PFSK-1 (cell line): ENCODE measurements at regions not wholly inside any gene's neighbourhood (a gene's known extent, or its start where the extent isn't known, plus 50 kb on each side); places are given as distances from the start of the nearest gene placed in this dataset.

Source experiments
- FOXP2 ChIP-seq: optimal IDR thresholded peaks from 2 replicates; pipeline ENCODE3; 2011; ENCODE audit warnings: borderline replicate concordance, control low read depth, inconsistent platforms; ENCODE audit not compliant: insufficient read depth; ENCODE audit errors: extremely low read length, extremely low read depth
- POLR2AphosphoS5 ChIP-seq: IDR thresholded peaks from 2 replicates; pipeline ENCODE4 v1.6.1; 2012; ENCODE audit warnings: low read depth, mild to moderate bottlenecking, control low read depth, low read length, moderate library complexity
- SIN3A ChIP-seq: IDR thresholded peaks from 2 replicates; pipeline ENCODE4 v1.6.1; 2012; ENCODE audit warnings: mild to moderate bottlenecking, low read length, moderate library complexity, borderline replicate concordance; ENCODE audit not compliant: insufficient read depth
- TAF1 ChIP-seq: IDR thresholded peaks from 2 replicates; pipeline ENCODE4 v1.6.1; 2012; ENCODE audit warnings: low read length, control low read depth, borderline replicate concordance; ENCODE audit not compliant: insufficient read depth
- TF ChIP-seq, protein P1 (sequence below), 2 experiments: IDR thresholded peaks; 2 replicates each; pipeline versions ENCODE4 v1.6.1 to v1.8.0; 2011 to 2012; ENCODE audit warnings: low read depth in 2 of 2, low read length in 2 of 2, control low read depth in 1 of 2, inconsistent platforms in 1 of 2, mild to moderate bottlenecking in 1 of 2, moderate library complexity in 1 of 2; ENCODE audit not compliant: insufficient read depth in 1 of 2

- TF ChIP-seq, protein P1, sequence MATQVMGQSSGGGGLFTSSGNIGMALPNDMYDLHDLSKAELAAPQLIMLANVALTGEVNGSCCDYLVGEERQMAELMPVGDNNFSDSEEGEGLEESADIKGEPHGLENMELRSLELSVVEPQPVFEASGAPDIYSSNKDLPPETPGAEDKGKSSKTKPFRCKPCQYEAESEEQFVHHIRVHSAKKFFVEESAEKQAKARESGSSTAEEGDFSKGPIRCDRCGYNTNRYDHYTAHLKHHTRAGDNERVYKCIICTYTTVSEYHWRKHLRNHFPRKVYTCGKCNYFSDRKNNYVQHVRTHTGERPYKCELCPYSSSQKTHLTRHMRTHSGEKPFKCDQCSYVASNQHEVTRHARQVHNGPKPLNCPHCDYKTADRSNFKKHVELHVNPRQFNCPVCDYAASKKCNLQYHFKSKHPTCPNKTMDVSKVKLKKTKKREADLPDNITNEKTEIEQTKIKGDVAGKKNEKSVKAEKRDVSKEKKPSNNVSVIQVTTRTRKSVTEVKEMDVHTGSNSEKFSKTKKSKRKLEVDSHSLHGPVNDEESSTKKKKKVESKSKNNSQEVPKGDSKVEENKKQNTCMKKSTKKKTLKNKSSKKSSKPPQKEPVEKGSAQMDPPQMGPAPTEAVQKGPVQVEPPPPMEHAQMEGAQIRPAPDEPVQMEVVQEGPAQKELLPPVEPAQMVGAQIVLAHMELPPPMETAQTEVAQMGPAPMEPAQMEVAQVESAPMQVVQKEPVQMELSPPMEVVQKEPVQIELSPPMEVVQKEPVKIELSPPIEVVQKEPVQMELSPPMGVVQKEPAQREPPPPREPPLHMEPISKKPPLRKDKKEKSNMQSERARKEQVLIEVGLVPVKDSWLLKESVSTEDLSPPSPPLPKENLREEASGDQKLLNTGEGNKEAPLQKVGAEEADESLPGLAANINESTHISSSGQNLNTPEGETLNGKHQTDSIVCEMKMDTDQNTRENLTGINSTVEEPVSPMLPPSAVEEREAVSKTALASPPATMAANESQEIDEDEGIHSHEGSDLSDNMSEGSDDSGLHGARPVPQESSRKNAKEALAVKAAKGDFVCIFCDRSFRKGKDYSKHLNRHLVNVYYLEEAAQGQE (IDR thresholded peaks at IDR 0.05; ENCODE audit: insufficient read depth in 1 of 2, low read depth in 2 of 2, low read length in 2 of 2), result no peak
- TF ChIP-seq FOXP2 (no peak), POLR2AphosphoS5 (no peak), TAF1 (no peak), SIN3A (no peak)
These were observed 243.2 kb upstream of the TMEM229A start for GRCh38 chr7:124276005-124276622.

GRCh38 chr7:124275411-124275810 is 242.5 kb upstream of the TMEM229A start:
- TF ChIP-seq FOXP2, result no peak
- TF ChIP-seq, protein P1 (IDR thresholded peaks at IDR 0.05; ENCODE audit: insufficient read depth in 1 of 2, low read depth in 2 of 2, low read length in 2 of 2), result no peak
- TF ChIP-seq TAF1, result no peak
- no peak for TF ChIP-seq SIN3A
- TF ChIP-seq POLR2AphosphoS5, result no peak

- TF ChIP-seq FOXP2, result no peak
- TF ChIP-seq, protein P1 (IDR thresholded peaks at IDR 0.05; ENCODE audit: insufficient read depth in 1 of 2, low read depth in 2 of 2, low read length in 2 of 2), result no peak
- no peak for TF ChIP-seq TAF1
- no peak for TF ChIP-seq POLR2AphosphoS5
- TF ChIP-seq SIN3A, result no peak
These were observed 236.9 kb upstream of the TMEM229A start for GRCh38 chr7:124269774-124270173.

GRCh38 chr7:124267154-124267553 is 234.3 kb upstream of the TMEM229A start:
- TF ChIP-seq SIN3A (no peak), FOXP2 (no peak), POLR2AphosphoS5 (no peak), TAF1 (no peak)
- TF ChIP-seq, protein P1 (IDR thresholded peaks at IDR 0.05; ENCODE audit: insufficient read depth in 1 of 2, low read depth in 2 of 2, low read length in 2 of 2), result no peak

DNA sequence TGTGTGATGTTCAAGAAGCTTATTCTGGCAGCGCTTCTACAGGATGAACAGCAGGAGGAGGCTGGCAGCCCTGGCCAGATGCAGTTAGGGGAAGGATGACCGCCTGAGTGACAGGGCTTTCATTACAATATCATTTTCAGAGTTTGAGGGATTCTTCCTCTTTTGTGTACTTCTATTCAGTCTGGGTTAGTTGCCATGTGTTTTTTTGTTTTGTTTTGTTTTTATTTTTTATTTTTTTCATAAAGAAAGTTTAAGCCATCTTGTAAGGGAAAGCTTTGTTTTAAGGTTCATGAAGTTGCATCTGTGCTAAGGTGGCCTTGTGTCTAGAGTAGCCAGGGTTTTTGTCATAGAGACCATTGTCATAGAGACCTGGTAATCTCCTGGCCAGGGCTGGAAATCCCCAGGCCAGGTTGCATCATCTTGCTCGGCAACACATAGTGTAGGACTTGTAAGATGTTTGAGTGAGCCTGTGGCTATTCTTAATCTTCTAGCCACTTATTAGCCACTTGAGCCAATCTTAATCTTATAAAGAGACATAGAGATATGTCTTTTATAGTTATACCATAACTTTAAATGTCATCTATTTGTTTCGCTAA is 230.5 kb upstream of the TMEM229A start:
- TF ChIP-seq SIN3A (no peak), TAF1 (no peak), FOXP2 (no peak), POLR2AphosphoS5 (no peak)
- TF ChIP-seq, protein P1 (IDR thresholded peaks at IDR 0.05; ENCODE audit: insufficient read depth in 1 of 2, low read depth in 2 of 2, low read length in 2 of 2), result no peak
